Lung (tissue), 11 donors: ENCODE measurements at regions not wholly inside any gene's neighbourhood (a gene's known extent, or its start where the extent isn't known, plus 50 kb on each side); places are given as distances from the start of the nearest gene placed in this dataset.

Experiments
- ATAC-seq: fragments of 200-7000 bp; cut with Tn5 transposase; one replicate; pipeline ENCODE4 v1.9.1; 2020; ENCODE audit warnings: moderate number of reproducible peaks; ENCODE audit not compliant: insufficient read depth, low FRiP score
- DNase-seq, 3 donors: peaks; one replicate each; pipeline ENCODE4 v3.0.0-alpha.2; 2013 to 2017
- H3K27ac ChIP-seq, 2 donors: one replicate each; pipeline ENCODE4 v1.5.1; 2013; ENCODE audit warnings: mild to moderate bottlenecking in 2 of 2, moderate library complexity in 2 of 2, control low read depth in 1 of 2, inconsistent platforms in 1 of 2, low read depth in 1 of 2, low read length in 1 of 2
- H3K27me3 ChIP-seq, 3 donors: one replicate each; pipeline ENCODE4 v1.5.1; 2013; ENCODE audit warnings: low read length in 2 of 3; ENCODE audit not compliant: control insufficient read depth in 3 of 3, insufficient read depth in 3 of 3
- H3K36me3 ChIP-seq, 4 donors: one replicate each; pipeline ENCODE4 v1.5.1; 2013; ENCODE audit warnings: low read length in 4 of 4, mild to moderate bottlenecking in 1 of 4, moderate library complexity in 1 of 4; ENCODE audit not compliant: control insufficient read depth in 4 of 4, insufficient read depth in 4 of 4
- H3K4me1 ChIP-seq, 5 donors: one replicate each; pipeline ENCODE4 v1.5.1; 2013; ENCODE audit warnings: low read length in 5 of 5, mild to moderate bottlenecking in 2 of 5, moderate library complexity in 1 of 5; ENCODE audit not compliant: control insufficient read depth in 5 of 5, insufficient read depth in 5 of 5
- H3K4me3 ChIP-seq: one replicate; pipeline ENCODE4 v1.5.1; 2013; ENCODE audit warnings: mild to moderate bottlenecking, control low read depth, moderate library complexity
- H3K9ac ChIP-seq, 2 donors: one replicate each; pipeline ENCODE4 v1.5.1; 2013; ENCODE audit warnings: low read length in 2 of 2, control low read depth in 1 of 2; ENCODE audit not compliant: insufficient read depth in 1 of 2
- H3K9me3 ChIP-seq, 4 donors: one replicate each; pipeline ENCODE4 v1.5.1; 2013; ENCODE audit warnings: low read length in 3 of 4, mild to moderate bottlenecking in 1 of 4, moderate library complexity in 1 of 4; ENCODE audit not compliant: control insufficient read depth in 4 of 4, insufficient read depth in 3 of 4
- WGBS, 2 donors: extraction: QIAGEN DNeasy Blood & Tissue Kit; methylation state at CpG; one replicate each; pipeline ENCODE4 v1.1.7; 2013; 5-methylcytosine and 5-hydroxymethylcytosine counted together
- TF ChIP-seq, protein P1 (sequence below): IDR thresholded peaks from 2 replicates; pipeline ENCODE4 v1.5.1; 2012; ENCODE audit warnings: mild to moderate bottlenecking; ENCODE audit errors: control extremely low read depth, extremely low read depth
- donor health status: control.
- donor health status: control.
- donor health status: Bipolar disorder and iron deficiency.
- donor health status: healthy.
- donor health status: DM: yes; HTN: yes; CAD: no.

DNA sequence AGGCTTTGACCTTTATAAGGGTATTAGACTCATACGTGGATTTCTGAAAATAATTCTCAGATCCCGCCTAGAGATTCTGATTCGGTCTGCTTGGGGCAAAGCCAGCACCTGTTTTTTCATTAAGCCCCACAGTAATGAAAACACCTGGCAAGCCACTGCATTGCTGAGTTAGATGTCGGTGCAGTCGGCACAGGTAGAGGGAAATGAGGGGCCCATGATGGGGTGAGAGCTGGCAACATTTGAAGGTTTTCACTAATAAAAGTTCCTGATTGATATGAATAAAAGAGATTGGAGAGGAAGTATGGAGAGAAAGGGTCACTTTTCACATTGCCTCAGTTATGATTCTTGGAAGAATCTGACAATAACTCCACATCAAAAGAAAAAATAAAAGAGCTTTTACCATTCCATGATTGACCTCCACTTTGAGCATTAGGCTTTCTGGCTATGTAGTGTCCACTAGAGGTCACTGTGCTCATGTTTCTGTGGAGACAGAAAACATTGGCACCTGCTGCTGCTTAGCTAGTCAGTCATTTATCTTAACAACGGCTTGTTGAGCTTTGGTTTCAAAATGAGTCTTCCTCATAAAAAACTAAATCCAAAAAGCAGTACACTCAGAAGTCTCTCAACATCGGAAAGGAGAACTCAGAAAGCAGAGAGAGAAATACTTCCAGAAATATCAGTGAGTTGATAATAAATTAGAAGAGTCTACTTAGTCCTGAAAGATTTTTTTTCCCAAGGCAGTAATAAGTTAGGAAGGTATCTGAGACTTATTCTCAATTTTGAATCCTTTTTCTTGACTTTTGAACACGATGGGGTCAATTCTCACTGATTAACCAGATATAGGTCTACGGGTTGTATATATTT lies 53.3 kb upstream of the KLHL31 start:
- 43 to 48% methylated on average over 9 of the region's 9 CpGs for WGBS, 2 donors

GRCh38 chr6:53717566-53717965 lies 52.0 kb upstream of the KLHL31 start:
- TF ChIP-seq, protein P1, sequence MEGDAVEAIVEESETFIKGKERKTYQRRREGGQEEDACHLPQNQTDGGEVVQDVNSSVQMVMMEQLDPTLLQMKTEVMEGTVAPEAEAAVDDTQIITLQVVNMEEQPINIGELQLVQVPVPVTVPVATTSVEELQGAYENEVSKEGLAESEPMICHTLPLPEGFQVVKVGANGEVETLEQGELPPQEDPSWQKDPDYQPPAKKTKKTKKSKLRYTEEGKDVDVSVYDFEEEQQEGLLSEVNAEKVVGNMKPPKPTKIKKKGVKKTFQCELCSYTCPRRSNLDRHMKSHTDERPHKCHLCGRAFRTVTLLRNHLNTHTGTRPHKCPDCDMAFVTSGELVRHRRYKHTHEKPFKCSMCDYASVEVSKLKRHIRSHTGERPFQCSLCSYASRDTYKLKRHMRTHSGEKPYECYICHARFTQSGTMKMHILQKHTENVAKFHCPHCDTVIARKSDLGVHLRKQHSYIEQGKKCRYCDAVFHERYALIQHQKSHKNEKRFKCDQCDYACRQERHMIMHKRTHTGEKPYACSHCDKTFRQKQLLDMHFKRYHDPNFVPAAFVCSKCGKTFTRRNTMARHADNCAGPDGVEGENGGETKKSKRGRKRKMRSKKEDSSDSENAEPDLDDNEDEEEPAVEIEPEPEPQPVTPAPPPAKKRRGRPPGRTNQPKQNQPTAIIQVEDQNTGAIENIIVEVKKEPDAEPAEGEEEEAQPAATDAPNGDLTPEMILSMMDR: no peak
- Histone ChIP-seq H3K4me3 (no peak overlapping the region), H3K4me1 (no peaks in the 10 kb centered on the region), H3K27ac (no peak overlapping the region), H3K9ac (no peak overlapping the region), H3K27me3 (no peaks in the 10 kb centered on the region), H3K36me3 (no peaks in the 10 kb centered on the region), H3K9me3 (no peaks in the 10 kb centered on the region)
- ATAC-seq: no peak
- WGBS, 2 donors: 75 to 83% methylated on average over 1 of the region's 1 CpG
- DNase-seq: no peak

More for the DNA sequence above, 53.3 kb upstream of the KLHL31 start:
- Histone ChIP-seq H3K9me3 (no peaks in the 10 kb centered on the region), H3K4me1 (no peaks in the 10 kb centered on the region), H3K4me3 (no peak overlapping the region), H3K9ac (no peak overlapping the region), H3K27ac (no peak overlapping the region), H3K27me3 (no peaks in the 10 kb centered on the region), H3K36me3 (no peaks in the 10 kb centered on the region)
- TF ChIP-seq, protein P1: peak; percentile 40
- peak in 2 of 3 donors; percentile 71 to 81 for DNase-seq
- peak; percentile 78 for ATAC-seq

GRCh38 chr6:53715434-53715833 lies 49.9 kb upstream of the KLHL31 start:
- no peak overlapping the region for H3K4me3 ChIP-seq
- H3K27me3 ChIP-seq: no peaks in the 10 kb centered on the region
- H3K4me1 ChIP-seq: no peaks in the 10 kb centered on the region
- no peak overlapping the region for H3K27ac ChIP-seq
- H3K9me3 ChIP-seq: no peaks in the 10 kb centered on the region
- ATAC-seq (no peak), DNase-seq (no peak)
- H3K36me3 ChIP-seq: no peaks in the 10 kb centered on the region
- TF ChIP-seq, protein P1: no peak
- no peak overlapping the region for H3K9ac ChIP-seq
- WGBS, 2 donors: 83 to 93% methylated on average over 1 of the region's 1 CpG
